Astrocyte (in vitro differentiated cells and primary cell): ENCODE measurements at regions not wholly inside any gene's neighbourhood (a gene's known extent, or its start where the extent isn't known, plus 50 kb on each side); places are given as distances from the start of the nearest gene placed in this dataset.
A peak's percentile ranks its signal among the peaks of the same experiment; 100 is the strongest.

Source experiments
- DNase-seq: peaks from one replicate; pipeline ENCODE4 v3.0.0-alpha.2; 2010; ENCODE audit warnings: low read depth
- FAIRE-seq: peaks from 2 replicates; lab custom pipeline; 2011; peaks lifted over from hg19 to GRCh38; lab: Jason Lieb, UNC
- H2AFZ ChIP-seq: 2 replicates; pipeline ENCODE4 v1.6.0; 2012; ENCODE audit warnings: low read depth, low read length, inconsistent platforms
- H3K27ac ChIP-seq: 2 replicates; pipeline ENCODE4 v1.5.1; 2011; ENCODE audit warnings: low read depth, low read length, inconsistent platforms
- H3K27me3 ChIP-seq: 2 replicates; pipeline ENCODE4 v1.6.0; 2011; ENCODE audit warnings: low read length, inconsistent platforms; ENCODE audit not compliant: insufficient read depth
- H3K36me3 ChIP-seq: 2 replicates; pipeline ENCODE4 v1.5.1; 2011; ENCODE audit warnings: low read length, inconsistent platforms; ENCODE audit not compliant: insufficient read depth
- H3K4me1 ChIP-seq: 2 replicates; pipeline ENCODE4 v1.5.1; 2011; ENCODE audit warnings: low read length, inconsistent platforms; ENCODE audit not compliant: insufficient read depth
- H3K4me2 ChIP-seq: 2 replicates; pipeline ENCODE4 v1.6.0; 2012; ENCODE audit warnings: low read length, inconsistent platforms
- H3K4me3 ChIP-seq: 2 replicates; pipeline ENCODE4 v1.5.1; 2011; ENCODE audit warnings: low read depth, mild to moderate bottlenecking, low read length, inconsistent platforms; ENCODE audit not compliant: insufficient read depth
- H3K79me2 ChIP-seq: 2 replicates; pipeline ENCODE4 v1.6.0; 2012; ENCODE audit warnings: mild to moderate bottlenecking, low read length, inconsistent platforms; ENCODE audit not compliant: insufficient read depth
- H3K9ac ChIP-seq: 2 replicates; pipeline ENCODE4 v1.6.0; 2012; ENCODE audit warnings: mild to moderate bottlenecking, low read length, inconsistent platforms
- H3K9me3 ChIP-seq: 2 replicates; pipeline ENCODE4 v1.5.1; 2012; ENCODE audit warnings: low read depth, mild to moderate bottlenecking, low read length, inconsistent platforms; ENCODE audit not compliant: insufficient read depth
- H4K20me1 ChIP-seq: 2 replicates; pipeline ENCODE4 v1.6.0; 2012; ENCODE audit warnings: low read length, inconsistent platforms; ENCODE audit not compliant: insufficient read depth
- H3K27ac Mint-ChIP-seq: one replicate; pipeline ENCODE4 v1.8.0; 2021; ENCODE audit warnings: mild to moderate bottlenecking, mixed read lengths; ENCODE audit not compliant: unreplicated experiment
- H3K27me3 Mint-ChIP-seq: one replicate; pipeline ENCODE4 v1.8.0; 2021; ENCODE audit warnings: low read depth, mixed read lengths; ENCODE audit not compliant: unreplicated experiment
- H3K36me3 Mint-ChIP-seq: one replicate; pipeline ENCODE4 v1.8.0; 2021; ENCODE audit warnings: low read depth, mixed read lengths; ENCODE audit not compliant: unreplicated experiment
- H3K4me1 Mint-ChIP-seq: one replicate; pipeline ENCODE4 v1.8.0; 2021; ENCODE audit warnings: low read depth, mixed read lengths; ENCODE audit not compliant: unreplicated experiment
- H3K4me3 Mint-ChIP-seq: one replicate; pipeline ENCODE4 v1.8.0; 2021; ENCODE audit warnings: mild to moderate bottlenecking, moderate library complexity, mixed read lengths; ENCODE audit not compliant: unreplicated experiment
- H3K9me3 Mint-ChIP-seq: one replicate; pipeline ENCODE4 v1.8.0; 2021; ENCODE audit warnings: mild to moderate bottlenecking, mixed read lengths; ENCODE audit not compliant: unreplicated experiment
- CTCF ChIP-seq: IDR thresholded peaks from 2 replicates; pipeline ENCODE4 v1.5.1; 2011; ENCODE audit warnings: low read depth, mild to moderate bottlenecking, inconsistent platforms, low read length, moderate library complexity; ENCODE audit not compliant: insufficient read depth
- EZH2 ChIP-seq: IDR thresholded peaks from 2 replicates; pipeline ENCODE4 v1.6.1; 2012; ENCODE audit warnings: mild to moderate bottlenecking, low read length, inconsistent platforms; ENCODE audit not compliant: insufficient read depth

GRCh38 chr18:51248685-51249084 is 51.2 kb upstream of the MEX3C start:
- H3K4me2 ChIP-seq: no peak overlapping the region
- Mint-ChIP-seq H3K27ac (no peak overlapping the region), H3K36me3 (no peaks in the 10 kb centered on the region), H3K9me3 (no peaks in the 10 kb centered on the region), H3K27me3 (no peaks in the 10 kb centered on the region), H3K4me3 (no peak overlapping the region), H3K4me1 (peaks cover 2% of the 10 kb centered on the region)
- FAIRE-seq (no peak), DNase-seq (no peak)
- no peak overlapping the region for H3K27ac ChIP-seq
- no peaks in the 10 kb centered on the region for H3K36me3 ChIP-seq
- H2AFZ ChIP-seq: no peak overlapping the region
- TF ChIP-seq EZH2 (no peak), CTCF (no peak)
- H4K20me1 ChIP-seq: no peaks in the 10 kb centered on the region
- H3K4me3 ChIP-seq: no peak overlapping the region
- no peak overlapping the region for H3K9ac ChIP-seq
- no peaks in the 10 kb centered on the region for H3K4me1 ChIP-seq
- H3K9me3 ChIP-seq: no peaks in the 10 kb centered on the region
- no peaks in the 10 kb centered on the region for H3K27me3 ChIP-seq
- H3K79me2 ChIP-seq: no peaks in the 10 kb centered on the region

DNA sequence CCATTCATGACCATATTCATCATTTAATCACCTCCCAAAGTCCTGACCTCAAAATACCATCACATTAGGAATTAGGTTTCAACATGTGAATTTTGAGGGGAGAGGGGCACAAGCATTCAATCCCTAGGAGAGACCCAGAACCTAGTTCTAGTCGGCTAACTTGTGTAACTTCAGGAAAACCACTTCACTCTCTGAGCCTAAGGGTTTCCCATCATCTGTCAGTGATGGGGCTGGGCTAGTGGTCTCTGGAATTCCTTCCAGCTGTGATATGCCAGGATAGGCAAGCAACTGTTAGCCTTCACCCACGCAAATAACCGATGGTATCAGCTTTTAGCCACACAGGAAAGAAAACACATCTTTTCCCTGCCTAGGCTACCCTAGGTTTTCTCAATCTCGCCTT is 52.5 kb upstream of the MEX3C start:
- Mint-ChIP-seq H3K27me3 (no peaks in the 10 kb centered on the region), H3K4me1 (peaks cover 2% of the 10 kb centered on the region), H3K4me3 (no peak overlapping the region), H3K27ac (peak overlapping the region; percentile 9), H3K36me3 (no peaks in the 10 kb centered on the region), H3K9me3 (no peaks in the 10 kb centered on the region)
- Histone ChIP-seq H3K27me3 (no peaks in the 10 kb centered on the region), H3K4me3 (no peak overlapping the region), H3K4me1 (no peaks in the 10 kb centered on the region), H3K9me3 (no peaks in the 10 kb centered on the region), H3K9ac (no peak overlapping the region), H2AFZ (no peak overlapping the region), H3K79me2 (no peaks in the 10 kb centered on the region), H3K36me3 (no peaks in the 10 kb centered on the region), H3K27ac (no peak overlapping the region), H3K4me2 (no peak overlapping the region), H4K20me1 (no peaks in the 10 kb centered on the region)
- no peak for FAIRE-seq
- no peak for DNase-seq
- TF ChIP-seq CTCF (no peak), EZH2 (no peak)

- no peaks in the 10 kb centered on the region for H3K9me3 ChIP-seq
- H3K79me2 ChIP-seq: no peaks in the 10 kb centered on the region
- DNase-seq (no peak), FAIRE-seq (no peak)
- H3K9ac ChIP-seq: no peak overlapping the region
- no peaks in the 10 kb centered on the region for H3K36me3 Mint-ChIP-seq
- H3K27me3 ChIP-seq: no peaks in the 10 kb centered on the region
- no peaks in the 10 kb centered on the region for H3K36me3 ChIP-seq
- no peak overlapping the region for H3K4me2 ChIP-seq
- no peak overlapping the region for H3K27ac ChIP-seq
- no peak overlapping the region for H3K4me3 Mint-ChIP-seq
- no peaks in the 10 kb centered on the region for H3K9me3 Mint-ChIP-seq
- TF ChIP-seq EZH2: no peak
- TF ChIP-seq CTCF: no peak
- peak overlapping the region; percentile 9 for H3K27ac Mint-ChIP-seq
- no peak overlapping the region for H2AFZ ChIP-seq
- peaks cover 3% of the 10 kb centered on the region for H3K4me1 Mint-ChIP-seq
- H4K20me1 ChIP-seq: no peaks in the 10 kb centered on the region
- H3K27me3 Mint-ChIP-seq: no peaks in the 10 kb centered on the region
- no peak overlapping the region for H3K4me3 ChIP-seq
- H3K4me1 ChIP-seq: no peaks in the 10 kb centered on the region
These were observed 53.1 kb upstream of the MEX3C start for GRCh38 chr18:51250458-51251024.
